ENCODE measurements at regions not wholly inside any gene's neighbourhood (a gene's known extent, or its start where the extent isn't known, plus 50 kb on each side); places are given as distances from the start of the nearest gene placed in this dataset.
"Not testable (repeated sequence)": the region's sequence is repeated elsewhere in the genome, so short reads cannot be mapped to it uniquely, and the experiment has no call there.

DNA sequence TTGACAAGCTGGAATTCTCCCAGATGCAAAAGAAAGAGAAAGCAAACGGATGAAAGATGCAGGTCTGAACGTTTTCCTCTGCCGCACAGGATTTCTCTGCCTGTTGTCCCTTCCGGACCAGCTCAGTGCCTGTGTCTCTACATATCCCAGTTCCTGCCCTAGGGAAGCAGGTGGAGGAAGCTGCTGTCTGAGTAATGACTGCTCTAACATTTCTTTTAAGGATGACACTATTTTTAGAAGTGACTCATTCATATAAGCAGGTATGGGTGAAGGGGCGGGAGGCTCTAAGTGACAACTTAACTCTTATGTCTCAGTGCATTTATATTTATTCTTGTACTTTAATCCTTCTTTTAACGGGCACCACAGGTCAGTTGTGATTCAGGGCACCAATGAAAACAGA lies 128.8 kb downstream of the SLC24A2 start:
- FAIRE-seq, result no peak
- DNase-seq (ENCODE audit: low spot score in 2 of 2), result no peak

DNA sequence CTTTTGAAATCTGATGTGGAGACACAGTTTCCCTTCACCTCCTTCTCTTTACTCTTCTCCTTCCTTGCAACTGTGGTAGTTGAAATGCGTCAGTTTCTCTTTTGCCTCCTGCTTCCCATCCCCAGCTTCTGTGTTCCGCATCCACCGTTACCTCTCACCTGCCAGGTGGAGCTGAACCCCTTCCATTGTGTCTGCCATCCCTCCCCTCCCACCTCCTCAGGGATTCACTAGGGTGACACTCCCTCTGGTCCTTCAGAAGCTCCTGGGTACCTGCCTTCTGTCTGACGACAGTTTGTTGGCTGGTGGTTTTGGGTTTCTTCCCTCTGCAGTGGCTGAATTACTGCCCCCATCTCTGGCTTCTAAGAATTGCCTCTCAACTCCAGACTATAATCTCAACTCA lies 132.1 kb downstream of the SLC24A2 start:
- FAIRE-seq (no peak), DNase-seq (ENCODE audit: low spot score in 2 of 2) (no peak)

DNA sequence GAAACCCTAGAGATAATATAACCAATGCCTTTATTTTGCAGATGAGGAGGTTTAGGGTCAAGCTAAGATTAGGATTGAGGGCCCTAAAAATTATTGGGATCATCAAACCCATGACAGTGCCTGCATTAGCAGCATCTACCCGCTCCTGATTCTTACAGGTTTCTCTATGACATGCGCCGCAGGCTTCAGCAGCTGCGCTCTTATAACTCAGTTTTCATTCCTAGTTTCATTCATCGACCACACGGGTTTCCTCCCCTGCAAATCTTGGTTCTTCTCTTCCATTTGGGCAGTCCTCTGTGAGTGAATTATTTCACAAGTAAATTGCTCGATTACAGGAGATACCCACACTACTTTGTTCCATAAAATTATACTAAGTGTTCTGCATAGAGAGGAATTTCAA lies 137.2 kb downstream of the SLC24A2 start:
- FAIRE-seq (no peak), DNase-seq (ENCODE audit: low spot score in 2 of 2) (no peak)

DNA sequence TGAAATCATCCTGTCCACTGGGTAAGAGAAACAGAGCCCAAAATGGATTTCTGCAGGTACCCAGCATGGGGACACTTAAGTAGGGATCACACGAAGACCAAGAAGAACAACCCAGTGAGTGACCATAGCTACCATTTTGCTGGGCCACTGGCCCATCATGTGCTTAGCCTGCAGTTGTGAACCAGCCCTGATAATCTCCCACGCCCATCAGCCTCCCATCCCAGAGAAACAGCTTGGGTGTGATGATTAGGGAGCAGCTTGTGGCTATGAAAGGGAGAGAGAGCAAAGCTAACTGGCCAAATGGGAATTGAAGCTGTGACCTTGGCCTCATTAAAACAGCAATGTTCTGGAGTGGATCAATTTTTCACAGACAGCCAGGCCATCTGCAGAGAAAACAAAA lies 138.5 kb downstream of the SLC24A2 start:
- FAIRE-seq (no peak), DNase-seq (ENCODE audit: low spot score in 2 of 2) (no peak)

DNA sequence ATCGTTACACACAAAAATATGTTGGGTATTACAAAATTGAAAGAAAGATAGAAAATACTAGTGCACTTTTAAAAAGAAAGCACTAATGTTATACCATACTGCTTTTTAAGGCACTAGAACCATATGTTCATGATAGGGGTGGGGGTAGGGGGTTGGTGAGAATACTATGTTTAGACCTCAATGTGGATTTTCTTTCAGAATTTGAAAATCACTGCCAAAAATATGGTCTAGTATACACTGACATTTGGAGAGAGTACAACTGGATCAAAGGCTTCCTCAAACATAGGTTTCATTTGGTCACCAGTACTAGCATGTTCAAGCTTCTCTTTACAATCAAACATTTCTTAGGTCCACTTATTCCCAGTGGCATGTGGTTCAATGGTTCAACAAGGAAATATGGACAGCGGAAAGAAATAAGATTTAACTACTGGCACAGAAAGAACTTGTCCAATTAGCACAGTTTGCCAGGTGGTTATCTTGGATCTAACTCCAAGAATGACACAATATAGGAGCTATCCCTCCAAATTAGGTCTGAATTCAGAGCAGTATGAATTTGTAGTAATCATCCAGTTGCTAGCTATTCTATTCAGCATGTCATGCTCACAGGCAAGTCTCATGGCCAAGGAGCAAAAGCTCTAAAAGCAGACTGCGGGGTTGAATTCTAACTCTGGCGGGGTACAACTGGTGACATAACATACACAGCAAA lies 139.3 kb downstream of the SLC24A2 start:
- DNase-seq (ENCODE audit: low spot score in 2 of 2), result no peak
- no peak for FAIRE-seq

DNA sequence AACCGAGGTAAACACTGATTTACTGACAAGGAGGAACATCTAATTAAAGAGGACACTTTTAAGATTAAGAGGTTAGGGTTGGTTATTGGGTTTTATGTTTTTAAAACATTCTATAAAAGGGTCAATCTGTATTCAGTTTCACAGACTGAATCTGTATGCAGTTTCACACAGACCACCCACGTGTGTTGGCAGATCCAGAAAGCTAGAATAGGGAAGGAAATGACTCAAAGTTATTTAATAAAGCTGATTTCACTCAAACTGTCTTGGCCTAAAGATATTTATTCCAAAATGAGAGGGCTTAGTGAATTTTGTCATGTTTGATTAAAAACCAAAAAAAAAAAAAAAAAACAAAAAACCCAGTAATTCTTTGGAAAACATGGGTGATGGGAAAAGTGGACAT lies 140.2 kb downstream of the SLC24A2 start:
- DNase-seq (ENCODE audit: low spot score in 2 of 2), result no peak
- FAIRE-seq, result no peak

DNA sequence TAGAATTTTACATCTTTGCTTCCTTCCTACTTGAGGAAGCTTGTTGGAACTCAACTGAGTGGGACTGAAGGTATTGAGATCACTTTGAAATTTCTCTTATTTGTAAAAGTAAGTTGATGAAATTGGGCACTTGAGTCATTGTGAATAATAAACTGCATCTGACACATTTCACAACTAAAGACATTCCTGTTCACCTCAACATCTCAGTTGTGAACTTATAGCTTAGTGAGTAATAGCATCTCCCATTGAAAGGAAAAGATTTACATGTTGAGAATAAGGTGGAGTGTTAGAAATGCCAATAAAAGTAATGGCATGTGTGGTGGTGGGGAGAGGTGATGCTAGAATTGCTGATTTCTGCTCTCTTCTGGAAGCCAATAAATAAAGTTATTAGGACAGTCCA lies 145.0 kb downstream of the SLC24A2 start:
- no peak for FAIRE-seq
- no peak for DNase-seq (ENCODE audit: low spot score in 2 of 2)

DNA sequence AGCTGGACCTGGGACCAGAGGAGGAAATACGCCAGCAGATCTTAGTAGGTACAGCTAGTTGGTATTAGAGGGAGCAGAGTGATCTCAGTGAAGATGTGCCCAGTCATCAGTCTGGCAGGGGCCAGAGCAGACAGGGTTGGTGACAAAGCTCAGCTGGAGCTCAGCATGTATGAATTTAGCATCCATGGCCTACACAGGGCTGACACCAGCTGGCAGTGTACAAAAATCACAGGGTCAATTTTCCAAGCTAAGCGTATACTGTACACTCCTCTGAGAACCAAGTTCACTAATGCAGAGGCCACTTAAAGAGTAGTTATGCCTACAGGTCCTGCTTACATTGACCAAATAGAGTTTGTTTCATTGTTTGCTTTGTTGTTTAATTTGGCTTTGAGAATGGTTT lies 146.6 kb downstream of the SLC24A2 start:
- FAIRE-seq (no peak), DNase-seq (ENCODE audit: low spot score in 2 of 2) (no peak)

DNA sequence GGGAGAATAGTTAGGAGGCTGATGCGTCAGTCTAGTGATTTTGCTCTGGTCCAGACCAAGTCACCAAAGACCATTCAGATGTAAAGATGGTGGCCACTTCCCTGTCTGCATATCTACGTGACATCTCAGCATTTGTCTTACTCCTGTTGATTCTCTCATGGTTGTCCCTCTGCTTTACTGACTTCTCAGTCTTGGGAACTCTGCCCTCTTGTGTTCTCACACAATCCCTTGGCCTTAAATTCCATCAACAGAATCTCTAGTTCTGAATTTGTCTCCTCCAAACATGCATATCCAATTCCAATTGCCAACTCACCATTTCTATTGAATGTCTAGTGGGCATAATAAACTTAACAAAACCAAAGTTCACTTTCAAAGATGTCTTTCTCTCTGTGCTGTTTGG lies 147.8 kb downstream of the SLC24A2 start:
- DNase-seq (ENCODE audit: low spot score in 2 of 2) (no peak), FAIRE-seq (no peak)

DNA sequence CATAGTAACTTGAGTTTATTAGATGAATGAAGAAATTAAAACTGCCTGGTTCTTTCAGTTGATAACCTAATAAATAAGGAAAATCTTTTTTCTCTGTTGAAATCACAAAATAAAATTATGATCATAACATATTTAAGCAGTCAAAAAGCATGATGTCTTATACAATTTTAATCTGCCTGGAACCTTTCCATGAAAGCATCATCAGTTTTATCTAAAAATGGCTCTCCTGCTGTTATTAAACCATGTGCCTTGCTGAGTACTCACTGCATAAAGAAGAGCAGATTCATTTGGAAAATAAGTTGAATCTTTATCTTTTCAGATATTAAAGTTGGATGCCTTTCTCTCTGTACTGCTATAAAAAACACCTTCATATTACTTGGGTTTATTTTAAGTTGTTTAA lies 148.8 kb downstream of the SLC24A2 start:
- no peak for DNase-seq (ENCODE audit: low spot score in 2 of 2)
- FAIRE-seq, result no peak

DNA sequence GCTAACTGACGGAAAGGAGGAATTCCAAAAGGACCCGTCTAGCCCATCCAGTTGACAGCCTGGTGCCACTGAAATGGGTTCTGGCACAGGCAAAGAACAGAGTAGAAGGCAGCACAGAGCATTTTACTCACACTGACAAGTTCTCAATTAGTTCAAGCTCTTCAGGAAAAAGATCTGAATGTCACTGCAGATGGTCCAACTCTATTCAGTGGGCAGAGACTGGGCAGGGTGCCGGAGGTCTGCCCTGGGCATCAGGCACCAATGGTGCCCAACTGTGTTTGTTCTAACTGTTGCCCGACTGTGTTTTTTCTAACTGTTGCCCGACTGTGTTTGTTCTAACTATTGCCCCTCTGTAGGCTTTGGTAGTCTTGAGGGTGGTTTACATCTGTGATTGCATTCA lies 151.8 kb downstream of the SLC24A2 start:
- no peak for FAIRE-seq

DNA sequence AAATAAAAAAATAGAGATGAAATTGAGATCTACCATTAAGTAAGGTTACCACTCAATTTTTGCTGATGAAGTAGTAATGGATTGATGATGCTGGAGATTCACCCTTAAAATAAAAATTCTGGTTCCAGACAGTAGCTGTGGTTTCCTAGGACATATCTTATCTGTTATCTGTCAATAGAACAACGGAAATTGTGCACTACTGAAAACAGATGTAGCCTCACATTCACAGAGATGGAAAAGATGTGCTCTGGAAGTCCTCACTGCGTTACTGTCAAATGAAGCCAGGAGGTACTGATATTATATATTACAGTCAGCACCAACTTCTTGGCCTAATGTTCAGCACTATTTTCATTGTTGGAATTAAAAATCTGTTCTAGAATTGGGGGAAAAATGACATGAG lies 154.0 kb downstream of the SLC24A2 start:
- DNase-seq (ENCODE audit: low spot score in 2 of 2) (no peak), FAIRE-seq (no peak)

More for the DNA sequence above, 151.8 kb downstream of the SLC24A2 start:
- no peak for DNase-seq (ENCODE audit: low spot score in 2 of 2)

DNA sequence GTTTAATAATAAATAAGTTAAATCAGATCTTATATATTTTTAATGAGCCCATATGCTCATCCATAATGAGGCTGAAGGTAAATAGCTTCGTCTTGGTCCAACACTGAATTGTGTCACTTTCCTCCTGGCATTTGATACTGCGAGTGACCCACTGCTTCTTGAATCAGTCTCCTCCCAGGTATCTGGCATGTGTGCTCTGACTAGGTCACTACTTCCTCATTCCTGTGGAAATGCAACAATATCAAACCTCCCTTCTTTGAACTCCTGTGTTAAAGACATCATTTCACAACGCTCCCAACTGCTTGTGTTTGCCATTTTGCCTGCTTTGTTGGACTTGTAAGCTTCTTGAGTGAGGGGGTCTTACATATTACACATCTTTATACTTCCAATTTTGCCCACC lies 157.7 kb downstream of the SLC24A2 start:
- DNase-seq (ENCODE audit: low spot score in 2 of 2) (no peak), FAIRE-seq (no peak)

DNA sequence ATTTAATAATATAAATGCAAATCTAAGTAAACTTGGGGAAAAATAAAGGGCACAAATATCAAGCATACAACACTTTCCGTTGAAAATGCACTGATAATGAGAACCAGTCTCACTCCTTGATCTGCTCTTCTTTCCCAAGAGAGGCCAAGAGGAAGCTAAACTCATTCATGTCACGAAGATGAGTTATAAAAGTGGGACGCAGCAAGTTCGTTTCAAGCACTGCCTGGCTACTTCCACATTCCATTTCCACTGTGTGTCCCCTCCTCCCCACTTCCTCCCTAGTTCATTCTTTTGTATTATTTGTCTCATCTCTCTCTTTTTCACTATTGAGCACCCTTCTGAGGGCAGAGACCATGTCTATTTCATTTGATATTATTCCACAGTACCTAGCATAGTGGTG lies 158.1 kb downstream of the SLC24A2 start:
- DNase-seq (ENCODE audit: low spot score in 2 of 2) (no peak), FAIRE-seq (no peak)

DNA sequence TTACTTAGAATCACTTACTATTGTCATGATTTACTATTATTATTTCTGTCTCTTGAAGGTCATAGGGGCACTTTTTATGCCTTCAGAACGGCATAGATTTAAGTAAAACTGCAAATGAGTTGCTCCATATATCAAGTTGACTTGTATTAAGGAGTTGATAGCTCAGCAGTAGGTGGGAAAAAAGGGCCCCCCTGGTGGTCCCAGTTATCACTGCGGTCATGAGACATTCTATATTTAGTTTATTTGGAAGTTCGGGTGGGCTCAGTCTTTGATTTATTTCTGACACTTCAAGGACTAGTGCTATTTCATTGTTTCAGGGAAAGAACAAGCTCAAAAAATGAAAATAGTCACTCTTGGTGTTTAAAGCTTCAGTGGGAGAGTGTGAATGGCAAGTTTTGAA lies 159.3 kb downstream of the SLC24A2 start:
- FAIRE-seq (no peak), DNase-seq (ENCODE audit: low spot score in 2 of 2) (no peak)

DNA sequence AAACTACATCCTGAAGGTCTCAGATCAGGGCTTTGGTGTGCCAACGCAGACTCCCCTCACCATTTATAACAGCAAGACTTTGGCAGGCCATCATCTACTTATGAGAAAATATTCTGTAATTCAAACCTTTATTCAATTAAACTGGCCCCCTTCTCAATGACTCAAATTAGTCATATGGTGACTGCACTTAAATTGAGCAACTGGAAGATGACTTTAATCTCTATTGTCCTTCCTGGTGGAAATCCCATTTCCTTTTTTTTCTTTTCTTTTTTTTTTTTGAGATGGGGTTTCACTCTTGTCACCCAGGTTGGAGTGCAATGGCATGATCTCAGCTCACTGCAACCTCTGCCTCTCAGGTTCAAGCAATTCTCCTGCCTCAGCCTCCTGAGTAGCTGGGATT lies 163.4 kb downstream of the SLC24A2 start:
- not testable (repeated sequence) for FAIRE-seq

DNA sequence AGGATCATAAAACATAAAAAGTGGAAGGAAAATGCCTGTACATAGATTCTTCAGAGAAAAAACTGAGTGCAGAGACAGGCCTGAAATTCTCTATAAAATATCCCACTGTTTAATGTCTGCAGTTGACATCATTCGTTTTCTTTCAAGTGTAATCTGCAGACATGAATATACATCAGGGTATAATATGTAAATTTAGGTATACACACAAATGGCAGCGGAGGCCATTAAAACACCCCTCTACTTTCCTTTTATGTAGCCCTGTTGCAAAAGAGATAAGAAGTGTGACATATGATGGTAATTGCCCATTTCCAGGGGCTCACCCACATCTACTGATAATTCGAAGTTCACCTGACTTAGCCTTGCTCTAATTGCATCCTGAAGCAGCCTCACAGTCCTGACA lies 164.3 kb downstream of the SLC24A2 start:
- FAIRE-seq (no peak), DNase-seq (ENCODE audit: low spot score in 2 of 2) (no peak)

More for the DNA sequence above, 163.4 kb downstream of the SLC24A2 start:
- DNase-seq (ENCODE audit: low spot score in 2 of 2), result not testable (repeated sequence)

DNA sequence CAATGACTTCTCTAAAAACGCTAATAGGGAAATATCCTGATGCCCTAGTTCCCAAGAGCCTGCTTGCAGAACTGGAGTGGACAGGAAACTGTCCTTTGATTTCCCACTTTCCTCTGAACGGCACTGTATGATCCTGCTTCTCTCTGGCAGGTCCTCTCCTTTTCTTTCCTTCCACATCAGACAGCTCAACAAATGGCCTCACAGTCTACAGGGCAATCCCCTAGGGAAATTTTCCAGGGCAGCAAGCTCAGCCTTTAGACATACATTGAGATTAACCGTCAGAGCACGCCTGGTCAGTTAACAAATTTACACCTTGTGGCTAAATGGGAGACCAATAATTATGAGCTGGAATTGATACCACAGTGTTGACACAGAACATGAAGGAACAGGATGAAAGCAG lies 164.9 kb downstream of the SLC24A2 start:
- FAIRE-seq, result no peak
- DNase-seq (ENCODE audit: low spot score in 2 of 2), result no peak

DNA sequence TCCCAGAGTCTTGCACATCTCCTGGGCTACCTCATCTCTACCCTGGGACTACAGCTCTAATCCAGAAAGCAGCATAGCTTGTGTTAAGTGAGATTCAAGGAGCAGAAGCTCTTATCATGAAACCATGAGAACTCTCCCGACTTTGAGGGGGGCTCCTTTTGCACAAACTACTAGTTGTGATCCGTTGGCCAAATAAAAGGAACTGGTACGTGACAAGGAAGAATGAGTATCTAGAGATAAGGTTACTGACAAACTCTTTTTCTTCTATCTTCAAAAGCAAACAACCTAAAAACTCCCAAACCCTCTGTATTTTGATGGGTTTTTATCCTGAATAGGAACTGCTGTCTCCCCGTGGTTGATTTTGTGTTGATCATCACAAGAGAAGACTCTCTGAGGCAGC lies 168.5 kb downstream of the SLC24A2 start:
- no peak for FAIRE-seq
- no peak for DNase-seq (ENCODE audit: low spot score in 2 of 2)

DNA sequence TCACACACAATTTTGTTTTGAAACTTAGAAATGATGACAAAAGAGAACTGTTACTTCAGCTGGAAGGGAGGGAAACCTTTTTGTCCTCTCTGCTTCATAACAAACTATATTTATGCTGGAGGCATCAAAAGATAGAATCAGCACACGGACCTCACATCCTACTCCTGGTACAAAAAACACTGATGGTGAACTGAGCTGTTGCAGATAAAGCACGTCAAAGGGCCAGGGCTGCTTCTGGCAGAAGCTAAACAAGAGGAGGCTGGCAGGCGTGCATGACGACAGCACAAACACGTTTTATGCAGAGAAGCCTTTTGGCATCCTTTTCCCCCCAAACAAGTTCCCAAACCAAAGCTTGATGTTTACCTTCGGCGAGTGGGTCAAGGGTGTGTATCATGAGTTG lies 169.6 kb downstream of the SLC24A2 start:
- DNase-seq (ENCODE audit: low spot score in 2 of 2), result no peak
- FAIRE-seq, result no peak

DNA sequence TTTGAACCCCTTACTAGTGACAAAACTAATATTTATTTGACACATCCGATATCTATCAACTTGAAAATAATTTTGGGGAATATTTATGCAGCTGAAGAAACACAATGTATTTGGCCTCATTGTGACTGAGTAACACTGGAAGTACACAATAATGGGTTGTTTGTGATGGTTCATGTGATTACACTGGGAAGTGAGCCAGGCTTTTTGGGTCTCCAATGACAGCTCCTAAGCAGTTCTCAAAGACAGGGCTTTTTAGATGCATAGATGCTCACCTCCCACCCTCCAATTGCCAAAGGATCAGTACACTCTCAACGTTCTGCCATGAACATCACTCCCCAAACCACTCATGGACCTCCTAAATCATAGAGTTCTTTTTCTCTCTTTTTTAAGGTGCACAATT lies 170.0 kb downstream of the SLC24A2 start:
- DNase-seq (ENCODE audit: low spot score in 2 of 2) (peak in 1 of 2 donors; percentile 3), FAIRE-seq (peak; percentile 93)

DNA sequence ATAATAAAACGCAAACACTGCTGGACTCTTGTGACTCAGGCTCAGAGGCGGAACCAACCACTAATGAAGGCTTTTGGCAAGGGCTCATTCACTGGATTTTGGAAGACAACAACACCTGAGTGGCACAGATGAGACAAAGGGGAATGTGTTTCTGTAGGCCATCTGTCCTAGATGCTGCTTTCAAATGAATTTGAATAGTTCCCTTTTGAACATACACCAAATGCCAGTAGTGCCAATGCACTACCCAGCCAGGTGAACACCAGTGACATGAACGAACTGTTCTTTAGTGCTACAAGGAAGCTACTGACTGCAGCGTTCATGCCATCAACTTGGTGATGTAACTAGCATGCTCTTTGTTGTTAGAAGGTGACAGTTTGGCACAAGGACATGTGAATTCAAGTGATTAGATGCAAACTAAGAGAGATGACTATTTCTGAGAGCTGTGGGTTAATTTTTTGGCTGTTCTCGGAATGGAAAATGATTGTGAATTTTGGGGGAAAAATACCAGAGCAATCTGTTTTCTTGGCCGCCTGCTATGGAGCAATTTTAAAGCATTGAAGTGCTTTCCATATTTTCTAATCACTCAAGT lies 173.7 kb downstream of the SLC24A2 start:
- FAIRE-seq (no peak), DNase-seq (ENCODE audit: low spot score in 2 of 2) (no peak)

DNA sequence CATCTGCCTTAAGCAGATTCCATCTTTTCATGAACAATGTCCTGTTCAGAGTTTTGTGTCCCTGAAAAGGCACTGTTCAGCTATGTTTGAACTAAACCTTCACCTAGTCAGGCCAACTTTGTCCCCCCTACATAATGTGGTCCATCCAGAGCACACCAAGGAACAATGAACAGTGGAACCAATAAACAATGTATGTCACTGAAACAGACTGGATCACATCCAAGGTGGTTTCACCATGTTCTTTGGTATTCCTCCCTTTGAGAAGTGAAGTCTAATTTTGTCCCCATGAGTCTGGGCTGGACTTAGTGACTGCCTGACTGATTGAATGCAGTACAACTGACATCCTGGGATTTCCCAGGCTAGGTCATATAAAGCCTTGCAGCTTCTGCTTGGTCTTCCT lies 174.5 kb downstream of the SLC24A2 start:
- FAIRE-seq (no peak), DNase-seq (ENCODE audit: low spot score in 2 of 2) (no peak)
